K562 (cell line): ENCODE measurements at regions not wholly inside any gene's neighbourhood (a gene's known extent, or its start where the extent isn't known, plus 50 kb on each side); places are given as distances from the start of the nearest gene placed in this dataset.

ENCODE experiments used
- ATAC-seq: fragments of 200-7000 bp; cut with Tn5 transposase; 3 replicates; pipeline ENCODE4 v1.9.1; 2020; ENCODE audit warnings: moderate library complexity
- BruUV-seq: library from RNA; stranded (reverse); fragments of 400-500 nt; replicated peaks from 2 replicates; lab custom pipeline; 2021; lab: Mats Ljungman, UMichigan
- CTCF ChIA-PET: fragments of 300-600 bp; formaldehyde crosslinking; extraction: SDS; loops from one replicate; lab custom pipeline; 2021; ENCODE audit warnings: low intra/inter-chr PET ratio; lab: Yijun Ruan, JAX
- POLR2A ChIA-PET: fragments of 300-600, 350-650 bp; sonication (Branson Sonifier 250); formaldehyde crosslinking; extraction: SDS; loops from one replicate; lab custom pipeline; 2021; ENCODE audit warnings: antibody characterized with exemption, inconsistent platforms; lab: Yijun Ruan, JAX
- DNase-seq, 4 experiments: peaks; one replicate each; pipeline versions ENCODE4 v3.0.0 to v3.0.0-alpha.2; 2011 to 2018; ENCODE audit warnings: low spot score in 3 of 4, mixed read lengths in 3 of 4; ENCODE audit errors: extremely low read depth in 1 of 4
- FAIRE-seq: peaks from 2 replicates; lab custom pipeline; 2011; peaks lifted over from hg19 to GRCh38; lab: Jason Lieb, UNC
- H2AFZ ChIP-seq: 2 replicates; pipeline ENCODE4 v1.6.0; 2011; ENCODE audit warnings: low read depth, low read length, control low read depth, inconsistent platforms
- H3K27ac ChIP-seq: fragments of 200-600 bp; 3 replicates; pipeline ENCODE4 v1.8.0; 2011; ENCODE audit warnings: low read depth, mild to moderate bottlenecking, control low read depth, inconsistent platforms, low read length, moderate library complexity, mixed read lengths; ENCODE audit errors: extremely low read depth
- H3K27me3 ChIP-seq, 2 experiments: fragments of 300-600 bp in 1 of 2; 2 replicates in 1 of 2; 3 replicates in 1 of 2; pipeline versions ENCODE4 v1.6.0 to v1.8.0; 2011; ENCODE audit warnings: inconsistent platforms in 2 of 2, low read length in 2 of 2, mild to moderate bottlenecking in 1 of 2, mixed read lengths in 1 of 2, moderate library complexity in 1 of 2; ENCODE audit not compliant: control insufficient read depth in 2 of 2, insufficient read depth in 2 of 2
- H3K36me3 ChIP-seq: fragments of 300-600 bp; 3 replicates; pipeline ENCODE4 v1.8.0; 2011; ENCODE audit warnings: mild to moderate bottlenecking, low read length, inconsistent platforms; ENCODE audit not compliant: control insufficient read depth, insufficient read depth
- H3K4me1 ChIP-seq, 2 experiments: fragments of 200-600 bp in 1 of 2; replicated peaks in 1 of 2; 2 replicates in 1 of 2; 3 replicates in 1 of 2; pipeline versions ENCODE4 v1.5.1 to v1.8.0; 2011; ENCODE audit warnings: inconsistent platforms in 2 of 2, low read length in 2 of 2, mild to moderate bottlenecking in 1 of 2, mixed read lengths in 1 of 2, moderate library complexity in 1 of 2; ENCODE audit not compliant: control insufficient read depth in 2 of 2, insufficient read depth in 2 of 2
- H3K4me2 ChIP-seq: 2 replicates; pipeline ENCODE4 v1.6.1; 2011; ENCODE audit warnings: low read length, control low read depth, inconsistent platforms, mixed read lengths; ENCODE audit not compliant: insufficient read depth
- H3K4me3 ChIP-seq: fragments of 200-600 bp; sonication (generic), shearing (Covaris generic); 2 replicates; pipeline ENCODE4 v1.5.1; 2016; ENCODE audit warnings: control low read depth, inconsistent platforms
- H3K79me2 ChIP-seq: fragments of 200-600 bp; 3 replicates; pipeline ENCODE4 v1.8.0; 2011; ENCODE audit warnings: low read length, inconsistent platforms; ENCODE audit not compliant: control insufficient read depth, insufficient read depth
- H3K9ac ChIP-seq, 2 experiments: 2 replicates each; pipeline versions ENCODE4 v1.6.0 to v1.6.1; 2011; ENCODE audit warnings: low read depth in 2 of 2, low read length in 2 of 2, control low read depth in 1 of 2, inconsistent platforms in 1 of 2, mild to moderate bottlenecking in 1 of 2, mixed read lengths in 1 of 2; ENCODE audit not compliant: insufficient read depth in 1 of 2
- H3K9me1 ChIP-seq: one replicate; pipeline ENCODE4 v1.6.0; 2011; ENCODE audit warnings: inconsistent platforms, mild to moderate bottlenecking, low read length, moderate library complexity; ENCODE audit not compliant: control insufficient read depth, insufficient read depth
- H3K9me3 ChIP-seq: replicated peaks from 2 replicates; pipeline ENCODE4 v1.5.1; 2011; ENCODE audit warnings: low read depth, low read length, inconsistent platforms; ENCODE audit not compliant: control insufficient read depth, insufficient read depth
- H4K20me1 ChIP-seq: replicated peaks from 2 replicates; pipeline ENCODE4 v1.6.1; 2011; ENCODE audit warnings: low read length, inconsistent platforms, mixed read lengths; ENCODE audit not compliant: control insufficient read depth, insufficient read depth
- ADNP ChIP-seq: fragments of 200-800 bp; sonication (Bioruptor generic); IDR thresholded peaks from 2 replicates; pipeline ENCODE4 v1.6.1; 2016; ENCODE audit warnings: missing genetic modification characterization, missing compliant biosample characterization
- CHD2 ChIP-seq: IDR thresholded peaks from 2 replicates; pipeline ENCODE4 v1.6.1; 2011; ENCODE audit warnings: low read depth, low read length
- HDAC6 ChIP-seq: IDR thresholded peaks from 2 replicates; pipeline ENCODE4 v1.6.1; 2012; ENCODE audit warnings: low read depth, mild to moderate bottlenecking, control low read depth, inconsistent platforms, low read length, moderate library complexity
- JUN ChIP-seq, 2 experiments: sonication (generic) in 1 of 2; formaldehyde crosslinking in 1 of 2; IDR thresholded peaks; 2 replicates each; pipeline versions ENCODE4 v1.6.1 to v1.8.0; 2012 to 2022; ENCODE audit warnings: borderline replicate concordance in 2 of 2, mild to moderate bottlenecking in 2 of 2, improper control_type of control experiment in 1 of 2, low read depth in 1 of 2, low read length in 1 of 2, missing genetic modification reagents in 1 of 2
- NFIX ChIP-seq: fragments of 250-450 bp; sonication (Bioruptor Pico); IDR thresholded peaks from 2 replicates; pipeline ENCODE4 v1.4.0; 2020; ENCODE audit warnings: low read depth, mild to moderate bottlenecking, moderate library complexity
- PHB2 ChIP-seq: fragments of 450-650 bp; IDR thresholded peaks from 2 replicates; pipeline ENCODE4 v1.6.1; 2017; ENCODE audit warnings: low read depth
- SP2 ChIP-seq: IDR thresholded peaks from 2 replicates; pipeline ENCODE4 v1.6.1; 2011; ENCODE audit warnings: mild to moderate bottlenecking, low read depth, low read length, moderate library complexity; ENCODE audit not compliant: poor library complexity, severe bottlenecking; ENCODE audit errors: extremely low read depth
- TCF3 ChIP-seq: sonication (generic); formaldehyde crosslinking; IDR thresholded peaks from 2 replicates; pipeline ENCODE4 v1.4.0; 2020; ENCODE audit warnings: mild to moderate bottlenecking, missing genetic modification reagents
- TOE1 ChIP-seq, 2 experiments: fragments of 450-650 bp in 1 of 2; sonication (generic) in 1 of 2; formaldehyde crosslinking in 1 of 2; IDR thresholded peaks; 2 replicates each; pipeline versions ENCODE4 v1.7.1 to v1.8.0; 2016 to 2022; ENCODE audit warnings: borderline replicate concordance in 2 of 2, mild to moderate bottlenecking in 2 of 2, antibody characterized with exemption in 1 of 2, inconsistent platforms in 1 of 2, low read depth in 1 of 2, missing genetic modification reagents in 1 of 2, moderate library complexity in 1 of 2
- XRCC4 ChIP-seq: IDR thresholded peaks from one replicate; pipeline ENCODE4 v1.6.1; 2011; ENCODE audit not compliant: insufficient read depth, insufficient read length; ENCODE audit errors: extremely low read depth
- ZNF124 ChIP-seq: sonication (generic); formaldehyde crosslinking; IDR thresholded peaks from 2 replicates; pipeline ENCODE4 v1.8.1; 2022; ENCODE audit warnings: missing genetic modification reagents
- WGBS: fragments of 100-300 bp; shearing (Covaris generic); methylation state at CpG from one replicate; pipeline ENCODE4 v1.1.6; 2016; ENCODE audit warnings: low coverage, mixed read lengths; ENCODE audit not compliant: insufficient coverage; ENCODE audit errors: missing lambda C conversion rate; 5-methylcytosine and 5-hydroxymethylcytosine counted together
- in situ Hi-C: fragments of 300-500 bp; cut with MboI; formaldehyde crosslinking; loops from 4 replicates; pipeline ENCODE4 v1.15.0; 2018; ENCODE audit warnings: inconsistent platforms, mixed read lengths
- intact Hi-C: fragments of 100-400 bp; cut with micrococcal nuclease; formaldehyde crosslinking; loops from 2 replicates; pipeline ENCODE4 v1.14.2; 2022
- TF ChIP-seq, protein P1 (sequence below): fragments of 450-650 bp; IDR thresholded peaks from 2 replicates; pipeline ENCODE4 v1.7.1; 2018; ENCODE audit warnings: mild to moderate bottlenecking, low read depth; ENCODE audit not compliant: partially characterized antibody
- TF ChIP-seq, protein P2 (sequence below): fragments of 450-650 bp; IDR thresholded peaks from 2 replicates; pipeline ENCODE4 v1.6.1; 2018; ENCODE audit warnings: mild to moderate bottlenecking, low read depth; ENCODE audit not compliant: partially characterized antibody
- TF ChIP-seq, protein P3 (sequence below): fragments of 450-650 bp; IDR thresholded peaks from 2 replicates; pipeline ENCODE4 v1.6.1; 2016; ENCODE audit warnings: borderline replicate concordance

GRCh38 chr4:66225539-66225938, 555.2 kb upstream of the EPHA5 start (continued):
- TF ChIP-seq ADNP (tag) (no peak), ZNF124 (CRISPR knock-in tag) (no peak), CHD2 (no peak)

- Histone ChIP-seq H3K4me1 (no peaks in the 10 kb centered on the region), H3K9ac (no peak overlapping the region), H2AFZ (no peak overlapping the region), H3K4me2 (no peak overlapping the region), H3K9me3 (no peaks in the 10 kb centered on the region), H3K27ac (no peak overlapping the region), H3K36me3 (no peaks in the 10 kb centered on the region), H3K9me1 (no peaks in the 10 kb centered on the region), H4K20me1 (no peaks in the 10 kb centered on the region), H3K79me2 (no peaks in the 10 kb centered on the region), H3K4me3 (no peak overlapping the region), H3K27me3 (no peaks in the 10 kb centered on the region)
- ChIA-PET CTCF (no interaction called here), POLR2A (no interaction called here)
- DNase-seq (no peak), ATAC-seq (no peak), FAIRE-seq (no peak)
- in situ Hi-C loops (no loop called here), intact Hi-C loops (no loop called here)
- WGBS = 2% methylated on average over 9 of the region's 9 CpGs
- BruUV-seq = no TSS peak
- no peak for TF ChIP-seq NFIX (CRISPR knock-in tag)
- TF ChIP-seq, protein P1, sequence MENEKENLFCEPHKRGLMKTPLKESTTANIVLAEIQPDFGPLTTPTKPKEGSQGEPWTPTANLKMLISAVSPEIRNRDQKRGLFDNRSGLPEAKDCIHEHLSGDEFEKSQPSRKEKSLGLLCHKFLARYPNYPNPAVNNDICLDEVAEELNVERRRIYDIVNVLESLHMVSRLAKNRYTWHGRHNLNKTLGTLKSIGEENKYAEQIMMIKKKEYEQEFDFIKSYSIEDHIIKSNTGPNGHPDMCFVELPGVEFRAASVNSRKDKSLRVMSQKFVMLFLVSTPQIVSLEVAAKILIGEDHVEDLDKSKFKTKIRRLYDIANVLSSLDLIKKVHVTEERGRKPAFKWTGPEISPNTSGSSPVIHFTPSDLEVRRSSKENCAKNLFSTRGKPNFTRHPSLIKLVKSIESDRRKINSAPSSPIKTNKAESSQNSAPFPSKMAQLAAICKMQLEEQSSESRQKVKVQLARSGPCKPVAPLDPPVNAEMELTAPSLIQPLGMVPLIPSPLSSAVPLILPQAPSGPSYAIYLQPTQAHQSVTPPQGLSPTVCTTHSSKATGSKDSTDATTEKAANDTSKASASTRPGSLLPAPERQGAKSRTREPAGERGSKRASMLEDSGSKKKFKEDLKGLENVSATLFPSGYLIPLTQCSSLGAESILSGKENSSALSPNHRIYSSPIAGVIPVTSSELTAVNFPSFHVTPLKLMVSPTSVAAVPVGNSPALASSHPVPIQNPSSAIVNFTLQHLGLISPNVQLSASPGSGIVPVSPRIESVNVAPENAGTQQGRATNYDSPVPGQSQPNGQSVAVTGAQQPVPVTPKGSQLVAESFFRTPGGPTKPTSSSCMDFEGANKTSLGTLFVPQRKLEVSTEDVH = no peak
- TF ChIP-seq, protein P2, sequence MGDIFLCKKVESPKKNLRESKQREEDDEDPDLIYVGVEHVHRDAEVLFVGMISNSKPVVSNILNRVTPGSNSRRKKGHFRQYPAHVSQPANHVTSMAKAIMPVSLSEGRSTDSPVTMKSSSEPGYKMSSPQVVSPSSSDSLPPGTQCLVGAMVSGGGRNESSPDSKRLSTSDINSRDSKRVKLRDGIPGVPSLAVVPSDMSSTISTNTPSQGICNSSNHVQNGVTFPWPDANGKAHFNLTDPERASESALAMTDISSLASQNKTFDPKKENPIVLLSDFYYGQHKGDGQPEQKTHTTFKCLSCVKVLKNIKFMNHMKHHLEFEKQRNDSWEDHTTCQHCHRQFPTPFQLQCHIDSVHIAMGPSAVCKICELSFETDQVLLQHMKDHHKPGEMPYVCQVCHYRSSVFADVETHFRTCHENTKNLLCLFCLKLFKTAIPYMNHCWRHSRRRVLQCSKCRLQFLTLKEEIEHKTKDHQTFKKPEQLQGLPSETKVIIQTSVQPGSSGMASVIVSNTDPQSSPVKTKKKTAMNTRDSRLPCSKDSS = no peak
- TF ChIP-seq TOE1 (IDR thresholded peaks at IDR 0.05; ENCODE audit: borderline replicate concordance) = no peak
- no peak for TF ChIP-seq TOE1 (CRISPR knock-in tag; IDR thresholded peaks at IDR 0.05; ENCODE audit: borderline replicate concordance, low read depth)
- TF ChIP-seq CHD2 = no peak
- no peak for TF ChIP-seq XRCC4
- no peak for TF ChIP-seq TCF3 (CRISPR knock-in tag)
- TF ChIP-seq, protein P3, sequence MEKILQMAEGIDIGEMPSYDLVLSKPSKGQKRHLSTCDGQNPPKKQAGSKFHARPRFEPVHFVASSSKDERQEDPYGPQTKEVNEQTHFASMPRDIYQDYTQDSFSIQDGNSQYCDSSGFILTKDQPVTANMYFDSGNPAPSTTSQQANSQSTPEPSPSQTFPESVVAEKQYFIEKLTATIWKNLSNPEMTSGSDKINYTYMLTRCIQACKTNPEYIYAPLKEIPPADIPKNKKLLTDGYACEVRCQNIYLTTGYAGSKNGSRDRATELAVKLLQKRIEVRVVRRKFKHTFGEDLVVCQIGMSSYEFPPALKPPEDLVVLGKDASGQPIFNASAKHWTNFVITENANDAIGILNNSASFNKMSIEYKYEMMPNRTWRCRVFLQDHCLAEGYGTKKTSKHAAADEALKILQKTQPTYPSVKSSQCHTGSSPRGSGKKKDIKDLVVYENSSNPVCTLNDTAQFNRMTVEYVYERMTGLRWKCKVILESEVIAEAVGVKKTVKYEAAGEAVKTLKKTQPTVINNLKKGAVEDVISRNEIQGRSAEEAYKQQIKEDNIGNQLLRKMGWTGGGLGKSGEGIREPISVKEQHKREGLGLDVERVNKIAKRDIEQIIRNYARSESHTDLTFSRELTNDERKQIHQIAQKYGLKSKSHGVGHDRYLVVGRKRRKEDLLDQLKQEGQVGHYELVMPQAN = no peak
- TF ChIP-seq PHB2 = no peak
- no peak for TF ChIP-seq JUN (IDR thresholded peaks at IDR 0.05; ENCODE audit: borderline replicate concordance, low read depth, low read length)
- no peak for TF ChIP-seq JUN (CRISPR knock-in tag; IDR thresholded peaks at IDR 0.05; ENCODE audit: borderline replicate concordance)
- no peak for TF ChIP-seq SP2
- no peak for TF ChIP-seq HDAC6
These were observed 552.9 kb upstream of the EPHA5 start for GRCh38 chr4:66223068-66223703.
